ENCODE measurements at regions not wholly inside any gene's neighbourhood (a gene's known extent, or its start where the extent isn't known, plus 50 kb on each side); places are given as distances from the start of the nearest gene placed in this dataset.
A peak's percentile ranks its signal among the peaks of the same experiment; 100 is the strongest.

- CTCF ChIA-PET = interaction anchor here (0.9 to 2.5 kb wide), 3 partner anchors 17 to 243 kb away, joined by 3 to 9 read pairs (median 4); no protein-coding TSS in a partner anchor
- no peaks in the 10 kb centered on the region for H3K9me3 ChIP-seq
- no peak; a peak in 1 of 6 replicates for ATAC-seq
- no peak for TF ChIP-seq RFX5 (IDR thresholded peaks at IDR 0.05)
- no peak for TF ChIP-seq TFCP2L1 (CRISPR knock-in tag; IDR thresholded peaks at IDR 0.05)
- no peak for TF ChIP-seq JUNB (IDR thresholded peaks at IDR 0.05)
- no peak for TF ChIP-seq SREBF2 (IDR thresholded peaks at IDR 0.05)
- no peak for TF ChIP-seq NR3C1 (IDR thresholded peaks at IDR 0.05)
- no peak for TF ChIP-seq REST (IDR thresholded peaks at IDR 0.05)
- no peak for TF ChIP-seq BCL3 (IDR thresholded peaks at IDR 0.05)
- no peak for TF ChIP-seq GATA3 (IDR thresholded peaks at IDR 0.05; ENCODE audit: borderline replicate concordance)
- no peak for TF ChIP-seq EHMT2 (IDR thresholded peaks at IDR 0.05; ENCODE audit: low read depth)
- TF ChIP-seq RNF2 (IDR thresholded peaks at IDR 0.05; ENCODE audit: borderline replicate concordance, low read depth) = no peak
- H3K4me2 ChIP-seq = no peak overlapping the region
- POLR2A ChIA-PET = no interaction called here
- 0 out of 6 replicates have a peak overlapping the region, but pooled peaks of 1 of the 2 experiments have one; percentile 12 for H3K27ac ChIP-seq
- no peak overlapping the region for H3K4me3 ChIP-seq
- 70% methylated on average over 2 of the region's 2 CpGs for WGBS (ENCODE audit: missing lambda C conversion rate)
- FAIRE-seq = no peak
- no peak for DNase-seq (ENCODE audit: low read depth in 1 of 2, low spot score in 1 of 2)
- H3K4me1 ChIP-seq = peaks cover 31% of the 10 kb centered on the region
Observed at GRCh38 chr12:13924286-13924685, 57.1 kb downstream of the GRIN2B start.

GRCh38 chr12:13918897-13919296 is 62.5 kb downstream of the GRIN2B start:
- TF ChIP-seq ZSCAN20 (CRISPR knock-in tag; IDR thresholded peaks at IDR 0.05) (no peak), MAX (IDR thresholded peaks at IDR 0.05) (no peak), JUNB (IDR thresholded peaks at IDR 0.05) (no peak), ZC3H11A (IDR thresholded peaks at IDR 0.05) (no peak), NR3C1 (IDR thresholded peaks at IDR 0.05) (no peak)
- ChIA-PET POLR2A (no interaction called here), CTCF (interaction anchor here (1.9 kb wide), 1 partner anchor 12 kb away, joined by 4 read pairs; no protein-coding TSS in a partner anchor)
- Histone ChIP-seq H3K27ac (no peak overlapping the region), H3K4me3 (no peak overlapping the region), H3K9me3 (no peaks in the 10 kb centered on the region), H3K4me1 (peaks cover 30% of the 10 kb centered on the region), H3K4me2 (no peak overlapping the region)
- ATAC-seq (no peak), DNase-seq (ENCODE audit: low read depth in 1 of 2, low spot score in 1 of 2) (no peak), FAIRE-seq (peak; percentile 56)
- WGBS (ENCODE audit: missing lambda C conversion rate) = 37% methylated on average over 2 of the region's 2 CpGs

GRCh38 chr12:13915096-13915495 is 66.3 kb downstream of the GRIN2B start:
- FAIRE-seq (no peak), ATAC-seq (peak in 1 of 2 experiments; percentile 34; a peak in 2 of 6 replicates), DNase-seq (ENCODE audit: low read depth in 1 of 2, low spot score in 1 of 2) (no peak)
- no peak for TF ChIP-seq RARB (CRISPR knock-in tag; IDR thresholded peaks at IDR 0.05)
- no peak for TF ChIP-seq JUN (IDR thresholded peaks at IDR 0.05)
- no peak for TF ChIP-seq MYC (IDR thresholded peaks at IDR 0.05; ENCODE audit: borderline replicate concordance, low read length)
- TF ChIP-seq POLR2A (IDR thresholded peaks at IDR 0.05; ENCODE audit: low read length) = no peak
- TF ChIP-seq EHMT2 (IDR thresholded peaks at IDR 0.05; ENCODE audit: low read depth) = no peak
- TF ChIP-seq RCOR1 (IDR thresholded peaks at IDR 0.05; ENCODE audit: low read depth, low read length) = no peak
- no peak for TF ChIP-seq FOSL2 (IDR thresholded peaks at IDR 0.05)
- no peak for TF ChIP-seq FOSL2 (CRISPR knock-in tag; IDR thresholded peaks at IDR 0.05)
- TF ChIP-seq POLR2AphosphoS2 (conservative IDR thresholded peaks at IDR 0.05; ENCODE audit: low read length) = no peak
- no peak for TF ChIP-seq HMGXB4 (CRISPR knock-in tag; IDR thresholded peaks at IDR 0.05; ENCODE audit: borderline replicate concordance)
- no peak for TF ChIP-seq BCL3 (IDR thresholded peaks at IDR 0.05)
- 55% methylated on average over 5 of the region's 5 CpGs for WGBS (ENCODE audit: missing lambda C conversion rate)
- Histone ChIP-seq H3K4me1 (peaks cover 21% of the 10 kb centered on the region; the same call in 2 of the 3 replicates), H3K27ac (peak overlapping the region in 1 of 2 experiments; percentile 27; a peak in 1 of 6 replicates), H3K9me3 (no peaks in the 10 kb centered on the region), H3K4me3 (no peak overlapping the region), H3K4me2 (no peak overlapping the region; the same call in 2 of the 3 replicates)
- ChIA-PET CTCF (interaction anchor here (0.6 to 1.7 kb wide), 2 partner anchors 51 to 218 kb away, joined by 5 to 7 read pairs; no protein-coding TSS in a partner anchor), POLR2A (no interaction called here)

All from A549 (cell line).